B cell (primary cell): ENCODE measurements at regions not wholly inside any gene's neighbourhood (a gene's known extent, or its start where the extent isn't known, plus 50 kb on each side); places are given as distances from the start of the nearest gene placed in this dataset.

Source experiments
- EZH2 ChIP-seq: IDR thresholded peaks from 2 replicates; pipeline ENCODE4 v1.6.1; 2012; ENCODE audit warnings: borderline replicate concordance, low read depth, mild to moderate bottlenecking, moderate library complexity, low read length; ENCODE audit not compliant: insufficient read depth, poor library complexity, severe bottlenecking
- TF ChIP-seq, protein P1 (sequence below): fragments of 200-600 bp; IDR thresholded peaks from one replicate; pipeline ENCODE4 v1.8.0; 2022; ENCODE audit warnings: antibody characterized with exemption, mild to moderate bottlenecking

DNA sequence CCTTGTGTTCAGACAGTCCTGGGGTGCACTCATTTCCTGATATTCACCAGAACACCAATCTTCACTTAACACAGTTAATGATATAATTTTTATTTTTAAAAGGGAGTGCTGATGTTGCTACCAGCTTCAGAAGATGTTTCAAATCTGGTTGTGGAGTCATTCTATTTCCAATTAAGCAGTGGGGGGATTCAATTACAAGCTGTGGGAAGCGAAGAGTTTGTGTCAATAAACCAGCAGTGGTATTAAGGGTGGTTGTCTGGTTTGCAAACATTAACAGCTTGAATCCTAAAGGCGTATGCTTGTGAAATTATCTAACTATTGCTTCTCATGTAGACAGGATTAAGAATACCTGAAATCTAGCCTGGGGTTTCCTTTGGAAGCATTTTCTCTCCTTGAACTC lies 1637.5 kb upstream of the GOT2 start:
- TF ChIP-seq, protein P1, sequence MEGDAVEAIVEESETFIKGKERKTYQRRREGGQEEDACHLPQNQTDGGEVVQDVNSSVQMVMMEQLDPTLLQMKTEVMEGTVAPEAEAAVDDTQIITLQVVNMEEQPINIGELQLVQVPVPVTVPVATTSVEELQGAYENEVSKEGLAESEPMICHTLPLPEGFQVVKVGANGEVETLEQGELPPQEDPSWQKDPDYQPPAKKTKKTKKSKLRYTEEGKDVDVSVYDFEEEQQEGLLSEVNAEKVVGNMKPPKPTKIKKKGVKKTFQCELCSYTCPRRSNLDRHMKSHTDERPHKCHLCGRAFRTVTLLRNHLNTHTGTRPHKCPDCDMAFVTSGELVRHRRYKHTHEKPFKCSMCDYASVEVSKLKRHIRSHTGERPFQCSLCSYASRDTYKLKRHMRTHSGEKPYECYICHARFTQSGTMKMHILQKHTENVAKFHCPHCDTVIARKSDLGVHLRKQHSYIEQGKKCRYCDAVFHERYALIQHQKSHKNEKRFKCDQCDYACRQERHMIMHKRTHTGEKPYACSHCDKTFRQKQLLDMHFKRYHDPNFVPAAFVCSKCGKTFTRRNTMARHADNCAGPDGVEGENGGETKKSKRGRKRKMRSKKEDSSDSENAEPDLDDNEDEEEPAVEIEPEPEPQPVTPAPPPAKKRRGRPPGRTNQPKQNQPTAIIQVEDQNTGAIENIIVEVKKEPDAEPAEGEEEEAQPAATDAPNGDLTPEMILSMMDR = no peak
- no peak for TF ChIP-seq EZH2
